ENCODE measurements at regions not wholly inside any gene's neighbourhood (a gene's known extent, or its start where the extent isn't known, plus 50 kb on each side); places are given as distances from the start of the nearest gene placed in this dataset.
A peak's percentile ranks its signal among the peaks of the same experiment; 100 is the strongest.

DNA sequence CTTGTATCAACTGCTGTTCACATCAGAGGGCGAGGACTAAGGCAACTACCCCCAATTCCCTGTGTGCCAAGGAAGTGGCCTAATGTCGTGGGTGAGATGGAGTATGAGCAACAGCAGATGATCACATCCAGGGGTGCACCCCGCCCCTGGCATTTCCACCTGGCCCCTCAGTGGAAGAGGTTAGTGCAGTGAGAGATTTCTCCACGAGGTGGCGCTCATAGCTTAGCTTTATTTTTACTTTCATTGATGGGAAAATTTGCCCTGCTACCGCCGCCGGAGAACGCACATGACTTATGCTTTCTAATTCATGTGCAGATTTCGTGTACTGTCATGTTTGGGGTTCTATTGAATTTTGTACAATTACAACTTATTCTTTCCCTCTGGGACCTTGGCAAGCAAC is 470.6 kb upstream of the MEX3C start:
- H3K9ac ChIP-seq (ENCODE audit: low read length): no peak overlapping the region
- H3K4me2 ChIP-seq (ENCODE audit: low read length): no peak overlapping the region
- no peak overlapping the region for H2AFZ ChIP-seq (ENCODE audit: low read depth, low read length, poor library complexity, severe bottlenecking)
- no peaks in the 10 kb centered on the region for H3K4me1 ChIP-seq (ENCODE audit: control insufficient read depth in 1 of 2, insufficient read depth in 2 of 2, low read length in 2 of 2)
- DNase-seq (ENCODE audit: low read depth, low spot score) (peak; percentile 8), ATAC-seq (peak; percentile 54)
- no peaks in the 10 kb centered on the region for H3K79me2 ChIP-seq (ENCODE audit: insufficient read depth, low read length)
- RAD21 ChIA-PET (ENCODE audit: low non-redundant PET in 1 of 2, low total read pairs in 2 of 2, uncharacterized antibody in 2 of 2, unreplicated experiment in 2 of 2): no interaction called here
- no TSS peak for BruUV-seq (replicated peaks)
- no peaks in the 10 kb centered on the region for H3K9me2 ChIP-seq (ENCODE audit: insufficient read depth)
- H3K27me3 ChIP-seq (ENCODE audit: insufficient read depth, low read length): no peaks in the 10 kb centered on the region
- TF ChIP-seq CEBPB (IDR thresholded peaks at IDR 0.05; ENCODE audit: low read depth): no peak
- peak; percentile 7 to 72 (median 58); a peak in 4 of 6 replicates for TF ChIP-seq CTCF (IDR thresholded peaks at IDR 0.05 in 2 of 3, conservative IDR thresholded peaks at IDR 0.05 in 1 of 3; ENCODE audit: borderline replicate concordance in 1 of 3, insufficient read depth in 1 of 3, low read depth in 2 of 3, low read length in 2 of 3)
- peak; percentile 54 for TF ChIP-seq RAD21 (IDR thresholded peaks at IDR 0.05; ENCODE audit: low read depth)
- no peaks in the 10 kb centered on the region for H4K20me1 ChIP-seq (ENCODE audit: insufficient read depth)
- H3K4me3 ChIP-seq (replicated peaks in 1 of 2; ENCODE audit: low read depth in 1 of 2, low read length in 2 of 2): no peak overlapping the region
- POLR2A ChIA-PET: no interaction called here
- H3K9me3 ChIP-seq (ENCODE audit: control insufficient read depth in 1 of 2, insufficient read depth in 1 of 2, low read depth in 1 of 2, low read length in 2 of 2): no peaks in the 10 kb centered on the region
- CTCF ChIA-PET: interaction anchor here (0.6 to 0.9 kb wide), 3 partner anchors 10 to 558 kb away, joined by 3 to 4 read pairs (median 3); no protein-coding TSS in a partner anchor
- H3K36me3 ChIP-seq (ENCODE audit: control insufficient read depth in 1 of 2, insufficient read depth in 2 of 2, low read length in 2 of 2): no peaks in the 10 kb centered on the region
- H3K27ac ChIP-seq (ENCODE audit: low read depth, low read length): no peak overlapping the region
- intact Hi-C loops (cut with micrococcal nuclease): loop anchor here (5.0 to 10.0 kb wide), 2 partner anchors 556 to 1717 kb away; no protein-coding TSS in a partner anchor

DNA sequence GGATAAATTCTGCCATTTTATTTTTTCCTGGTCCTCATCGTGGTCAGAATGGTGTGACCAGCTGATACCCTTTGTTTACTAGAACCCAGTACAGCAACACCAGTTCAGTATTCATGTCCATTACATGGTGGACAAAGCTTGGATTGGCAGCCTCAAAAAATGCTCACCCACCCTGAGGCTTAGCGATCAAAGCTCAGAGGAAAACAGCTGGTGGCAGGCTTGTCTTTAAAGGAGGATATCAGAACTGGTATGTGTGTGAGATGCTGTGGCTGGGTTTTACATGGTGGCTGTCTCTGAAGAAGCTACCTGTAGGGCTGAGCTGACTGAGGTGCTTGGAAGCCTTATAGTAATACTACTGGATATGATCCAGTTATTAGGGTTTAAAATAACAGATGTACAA is 471.1 kb upstream of the MEX3C start:
- H4K20me1 ChIP-seq (ENCODE audit: insufficient read depth): no peaks in the 10 kb centered on the region
- no peaks in the 10 kb centered on the region for H3K9me2 ChIP-seq (ENCODE audit: insufficient read depth)
- ChIA-PET RAD21 (ENCODE audit: low non-redundant PET in 1 of 2, low total read pairs in 2 of 2, uncharacterized antibody in 2 of 2, unreplicated experiment in 2 of 2) (no interaction called here), CTCF (no interaction called here), POLR2A (no interaction called here)
- BruUV-seq (replicated peaks): no TSS peak
- H3K27me3 ChIP-seq (ENCODE audit: insufficient read depth, low read length): no peaks in the 10 kb centered on the region
- H3K36me3 ChIP-seq (ENCODE audit: control insufficient read depth in 1 of 2, insufficient read depth in 2 of 2, low read length in 2 of 2): no peaks in the 10 kb centered on the region
- H3K9ac ChIP-seq (ENCODE audit: low read length): no peak overlapping the region
- no peak overlapping the region for H3K4me2 ChIP-seq (ENCODE audit: low read length)
- H3K79me2 ChIP-seq (ENCODE audit: insufficient read depth, low read length): no peaks in the 10 kb centered on the region
- H2AFZ ChIP-seq (ENCODE audit: low read depth, low read length, poor library complexity, severe bottlenecking): no peak overlapping the region
- TF ChIP-seq POLR2A (IDR thresholded peaks at IDR 0.05; ENCODE audit: borderline replicate concordance, extremely low read depth, insufficient read depth, insufficient read length) (no peak), YY1 (IDR thresholded peaks at IDR 0.05; ENCODE audit: extremely low read depth, insufficient replicate concordance, low read depth, low read length) (no peak), ZNF274 (IDR thresholded peaks at IDR 0.05; ENCODE audit: low read depth, low read length) (no peak), SIN3A (IDR thresholded peaks at IDR 0.05; ENCODE audit: low read depth) (no peak), FOSL1 (IDR thresholded peaks at IDR 0.05; ENCODE audit: low read depth) (no peak), CEBPB (IDR thresholded peaks at IDR 0.05; ENCODE audit: low read depth) (no peak), SRF (IDR thresholded peaks at IDR 0.05; ENCODE audit: low read depth) (no peak), SP1 (IDR thresholded peaks at IDR 0.05; ENCODE audit: low read depth) (no peak), CTCF (IDR thresholded peaks at IDR 0.05 in 2 of 3, conservative IDR thresholded peaks at IDR 0.05 in 1 of 3; ENCODE audit: borderline replicate concordance in 1 of 3, insufficient read depth in 1 of 3, low read depth in 2 of 3, low read length in 2 of 3) (no peak), RAD21 (IDR thresholded peaks at IDR 0.05; ENCODE audit: low read depth) (no peak), POLR2AphosphoS5 (IDR thresholded peaks at IDR 0.05; ENCODE audit: low read depth, low read length) (no peak)
- TF ChIP-seq, protein P1, sequence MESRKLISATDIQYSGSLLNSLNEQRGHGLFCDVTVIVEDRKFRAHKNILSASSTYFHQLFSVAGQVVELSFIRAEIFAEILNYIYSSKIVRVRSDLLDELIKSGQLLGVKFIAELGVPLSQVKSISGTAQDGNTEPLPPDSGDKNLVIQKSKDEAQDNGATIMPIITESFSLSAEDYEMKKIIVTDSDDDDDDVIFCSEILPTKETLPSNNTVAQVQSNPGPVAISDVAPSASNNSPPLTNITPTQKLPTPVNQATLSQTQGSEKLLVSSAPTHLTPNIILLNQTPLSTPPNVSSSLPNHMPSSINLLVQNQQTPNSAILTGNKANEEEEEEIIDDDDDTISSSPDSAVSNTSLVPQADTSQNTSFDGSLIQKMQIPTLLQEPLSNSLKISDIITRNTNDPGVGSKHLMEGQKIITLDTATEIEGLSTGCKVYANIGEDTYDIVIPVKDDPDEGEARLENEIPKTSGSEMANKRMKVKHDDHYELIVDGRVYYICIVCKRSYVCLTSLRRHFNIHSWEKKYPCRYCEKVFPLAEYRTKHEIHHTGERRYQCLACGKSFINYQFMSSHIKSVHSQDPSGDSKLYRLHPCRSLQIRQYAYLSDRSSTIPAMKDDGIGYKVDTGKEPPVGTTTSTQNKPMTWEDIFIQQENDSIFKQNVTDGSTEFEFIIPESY (IDR thresholded peaks at IDR 0.05; ENCODE audit: extremely low read depth, insufficient replicate concordance, low read length): no peak
- TF ChIP-seq, protein P2, sequence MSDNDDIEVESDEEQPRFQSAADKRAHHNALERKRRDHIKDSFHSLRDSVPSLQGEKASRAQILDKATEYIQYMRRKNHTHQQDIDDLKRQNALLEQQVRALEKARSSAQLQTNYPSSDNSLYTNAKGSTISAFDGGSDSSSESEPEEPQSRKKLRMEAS (IDR thresholded peaks at IDR 0.05): no peak
- H3K9me3 ChIP-seq (ENCODE audit: control insufficient read depth in 1 of 2, insufficient read depth in 1 of 2, low read depth in 1 of 2, low read length in 2 of 2): no peaks in the 10 kb centered on the region
- ATAC-seq (no peak), DNase-seq (ENCODE audit: low read depth, low spot score) (no peak)
- H3K27ac ChIP-seq (ENCODE audit: low read depth, low read length): no peak overlapping the region
- no peaks in the 10 kb centered on the region for H3K4me1 ChIP-seq (ENCODE audit: control insufficient read depth in 1 of 2, insufficient read depth in 2 of 2, low read length in 2 of 2)
- intact Hi-C loops (cut with micrococcal nuclease): loop anchor here (5.0 to 10.0 kb wide), 2 partner anchors 556 to 1716 kb away; no protein-coding TSS in a partner anchor
- H3K4me3 ChIP-seq (replicated peaks in 1 of 2; ENCODE audit: low read depth in 1 of 2, low read length in 2 of 2): no peak overlapping the region

Measured in HCT116 (cell line).